ENCODE measurements at regions not wholly inside any gene's neighbourhood (a gene's known extent, or its start where the extent isn't known, plus 50 kb on each side); places are given as distances from the start of the nearest gene placed in this dataset.
"Not testable (repeated sequence)": the region's sequence is repeated elsewhere in the genome, so short reads cannot be mapped to it uniquely, and the experiment has no call there.

DNA sequence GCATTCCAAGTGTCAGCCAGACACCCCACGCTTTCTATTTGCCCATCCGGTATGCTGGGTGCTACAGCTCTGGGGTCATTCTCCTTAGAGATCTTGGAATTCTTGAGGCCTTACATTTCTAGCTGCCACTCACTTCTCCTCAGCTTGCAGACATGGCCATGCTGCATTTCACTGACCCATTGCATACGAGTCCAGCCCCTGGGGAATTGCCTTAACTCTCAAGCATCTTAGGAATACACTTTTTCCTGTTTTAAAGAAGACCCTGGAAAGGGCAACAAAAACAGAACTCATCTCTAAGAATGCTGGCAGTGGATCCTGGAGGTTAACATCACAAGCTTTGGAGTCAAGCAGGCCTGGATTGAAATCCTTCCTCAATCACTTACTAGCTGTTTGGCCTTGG, 122.0 kb upstream of the LNX1 start:
- no peak for DNase-seq

DNA sequence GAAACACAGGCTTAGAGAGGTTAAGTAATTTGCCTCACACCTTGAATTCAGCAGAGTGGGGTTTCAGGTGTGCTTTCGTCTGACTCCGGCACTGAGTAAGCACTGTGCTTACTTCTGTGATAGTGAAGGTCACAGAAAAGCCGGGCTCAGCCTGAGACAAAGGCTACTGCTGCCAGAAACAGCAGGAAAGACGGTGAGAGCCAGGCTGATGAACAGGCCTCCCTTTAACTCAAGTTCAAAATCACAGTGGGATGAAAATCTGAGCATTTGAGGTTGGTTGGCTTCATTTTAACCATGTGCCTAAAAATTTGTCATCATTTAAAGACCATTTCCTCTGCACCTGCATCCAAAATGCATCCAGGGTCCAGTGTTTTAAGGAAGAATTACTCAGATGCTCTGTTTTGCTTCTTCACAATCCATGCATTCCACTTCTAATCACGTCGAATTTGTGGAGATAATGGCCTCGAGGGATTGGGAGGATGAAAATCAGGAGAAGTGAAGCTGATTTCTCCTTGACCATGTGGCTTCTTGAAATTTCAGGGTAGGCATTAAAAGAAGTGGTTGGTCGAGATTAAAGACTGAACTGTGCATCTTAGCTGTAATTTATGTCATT, 121.2 kb upstream of the LNX1 start:
- DNase-seq = no peak

DNA sequence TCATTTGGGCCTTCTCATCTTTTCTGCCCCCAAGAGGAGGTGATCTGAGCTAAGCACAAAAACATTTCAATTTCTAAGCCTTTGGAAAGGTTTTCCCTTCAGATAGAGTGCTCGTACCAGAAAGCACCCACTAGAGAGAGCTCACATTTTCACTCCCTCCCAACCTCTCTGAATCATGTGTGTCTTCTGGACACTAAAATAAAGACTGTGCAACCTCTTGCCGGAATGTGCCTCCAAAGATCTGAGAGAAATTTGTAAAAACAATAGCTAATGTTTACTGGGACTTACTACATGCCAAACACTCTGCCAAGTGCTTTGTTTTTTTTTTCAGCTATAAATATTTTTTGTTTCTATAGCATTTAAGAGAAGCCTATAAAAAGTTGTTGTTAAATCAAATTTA, 120.6 kb upstream of the LNX1 start:
- no peak for DNase-seq

DNA sequence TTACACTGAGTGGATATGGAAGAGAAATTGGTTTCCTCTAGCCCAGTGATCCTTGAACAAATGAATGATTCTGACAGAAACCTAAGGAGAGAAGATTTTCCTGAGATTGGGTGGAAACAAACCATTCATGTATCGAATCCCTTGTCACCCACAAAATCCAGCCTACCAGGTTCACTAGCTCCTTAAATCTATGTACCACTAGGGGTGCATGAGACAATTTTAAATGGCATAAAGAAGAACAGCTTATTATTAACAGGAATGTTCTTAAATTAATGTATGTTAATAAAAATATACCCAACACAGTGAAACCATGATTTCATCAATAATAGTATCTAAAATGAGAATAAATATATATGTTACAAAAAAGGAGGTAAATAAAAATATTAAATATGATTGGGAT, 118.4 kb upstream of the LNX1 start:
- no peak for DNase-seq

DNA sequence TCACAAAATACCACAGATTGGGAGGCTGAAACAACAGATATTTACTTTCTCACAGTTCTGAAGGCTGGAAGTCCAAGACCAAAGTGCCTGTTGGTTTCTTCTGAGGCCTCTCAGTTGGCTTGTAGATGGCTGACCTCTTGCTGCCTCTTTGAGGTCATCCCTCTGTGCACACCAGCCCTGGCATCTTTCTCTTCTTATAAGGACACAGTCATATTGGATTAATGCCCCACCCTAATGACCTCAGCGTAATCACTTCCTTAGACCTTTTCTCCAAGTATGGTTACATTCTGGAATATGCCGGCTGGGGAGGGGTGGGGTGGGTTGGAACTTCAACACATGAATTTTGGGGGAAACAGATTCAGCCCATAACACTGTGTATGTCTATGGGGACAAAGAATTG, 116.2 kb upstream of the LNX1 start:
- no peak for DNase-seq

DNA sequence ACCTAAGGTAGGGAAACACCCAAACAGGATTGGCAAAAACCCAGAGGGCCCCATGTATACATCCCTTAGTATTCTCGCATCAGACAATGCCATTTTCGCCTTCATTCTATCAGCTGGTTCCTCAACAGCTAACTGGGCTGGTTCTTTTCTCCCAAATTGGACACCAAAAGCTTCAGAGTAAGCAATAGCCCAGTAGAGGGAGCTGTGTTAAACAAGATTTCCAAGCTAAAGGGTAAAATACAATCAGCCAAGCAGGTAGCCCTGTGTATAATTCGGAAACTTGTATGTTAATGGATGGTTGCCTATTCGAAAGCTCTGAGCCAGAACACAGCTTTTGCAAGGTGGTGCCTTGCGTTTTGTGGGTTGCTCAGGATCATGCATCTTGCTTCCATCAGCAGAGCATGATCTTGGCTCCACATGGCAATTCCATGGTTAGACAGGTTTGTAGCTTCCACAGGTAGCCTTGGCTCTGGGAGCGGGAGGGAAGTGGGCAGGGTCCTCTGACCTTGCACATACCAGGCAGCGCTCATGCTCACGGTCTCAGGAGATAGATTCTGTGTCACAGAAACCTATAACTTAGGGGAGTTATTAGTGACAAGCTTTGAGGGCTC, 115.2 kb upstream of the LNX1 start:
- DNase-seq = peak; percentile 56

DNA sequence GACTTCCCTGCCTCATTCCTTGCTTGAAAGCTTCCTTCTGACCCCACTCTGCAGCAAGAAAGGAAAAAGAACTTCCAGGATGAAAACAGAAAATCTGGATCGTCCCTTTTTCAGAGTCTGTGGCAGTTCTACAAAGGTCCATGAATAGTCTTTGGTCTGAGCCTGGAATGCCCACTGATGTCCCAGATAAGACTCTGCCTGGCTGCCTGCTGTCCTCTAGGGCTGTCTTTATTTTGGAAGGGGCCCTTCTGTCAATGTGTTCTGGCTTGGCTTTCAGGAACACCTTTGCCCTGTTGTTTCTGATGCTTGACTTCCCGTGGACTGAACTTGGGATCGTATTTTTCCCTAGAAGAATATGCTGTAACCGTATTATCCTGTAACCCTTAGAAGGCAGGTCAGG, 114.7 kb upstream of the LNX1 start:
- no peak for DNase-seq

DNA sequence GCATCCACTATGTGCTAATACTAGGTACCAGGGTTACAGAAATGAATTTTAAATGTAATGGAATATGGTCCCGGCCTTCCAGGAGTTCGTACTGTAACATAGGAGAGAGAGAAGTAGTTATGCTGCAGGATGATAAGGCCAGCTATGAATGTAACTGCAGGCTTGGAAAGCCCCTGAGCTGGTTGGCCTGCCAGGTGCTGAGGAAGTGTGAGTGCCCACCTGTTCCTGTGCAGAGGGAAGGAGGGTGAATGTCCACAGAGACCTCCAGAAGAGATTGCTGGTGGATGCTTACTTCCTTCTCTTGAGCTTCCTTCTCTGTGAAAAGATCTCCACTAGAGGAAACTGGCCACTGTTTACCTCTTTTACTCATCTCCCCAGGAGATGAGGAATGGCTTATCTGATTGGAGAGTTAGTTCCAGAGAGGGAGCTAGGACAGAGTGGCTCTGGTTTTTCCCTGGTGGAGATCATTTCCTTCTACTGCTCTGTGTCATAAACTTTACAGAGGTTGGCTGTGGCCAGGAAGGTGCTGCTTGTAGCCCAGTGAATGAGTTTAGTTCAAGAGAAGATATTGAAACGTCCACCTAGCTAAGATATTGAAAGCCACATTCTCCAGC, 114.0 kb upstream of the LNX1 start:
- DNase-seq = no peak

DNA sequence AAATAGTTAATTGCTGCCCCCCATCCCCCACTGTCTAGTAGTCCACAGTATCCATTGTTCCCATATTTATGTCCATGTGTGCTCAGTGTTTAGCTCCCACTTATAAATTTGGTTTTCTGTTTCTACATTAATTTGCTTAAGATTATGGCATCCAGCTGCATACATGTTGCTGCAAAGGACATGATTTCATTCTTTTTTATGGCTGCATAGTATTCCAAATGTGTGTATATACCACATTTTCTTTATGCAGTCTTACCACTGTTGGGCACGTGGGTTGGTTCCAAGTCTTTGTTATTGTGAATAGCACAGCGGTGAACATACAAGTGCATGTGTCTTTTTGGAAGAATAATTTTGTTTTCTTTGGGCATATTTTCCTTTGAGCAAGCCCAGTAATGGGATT, 113.0 kb upstream of the LNX1 start:
- no peak for DNase-seq

DNA sequence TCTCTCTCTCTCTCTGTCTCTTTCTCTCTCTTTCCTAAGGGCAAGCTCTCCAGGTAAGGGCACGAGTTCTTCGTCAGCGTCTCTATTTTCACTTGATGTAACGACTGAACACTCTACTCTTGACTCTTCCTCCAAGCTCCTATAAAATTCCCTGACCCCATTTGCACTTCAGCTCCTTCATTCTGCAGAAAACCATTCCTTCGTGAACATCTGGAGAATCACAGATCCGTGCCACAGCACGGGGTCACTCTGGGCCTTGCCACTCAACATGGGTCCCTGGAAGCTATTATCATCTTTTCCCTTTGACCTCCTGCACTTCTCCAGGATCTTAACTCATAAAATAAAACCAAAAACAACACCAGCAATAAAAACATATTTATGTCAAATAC, 112.0 kb upstream of the LNX1 start:
- no peak for DNase-seq

DNA sequence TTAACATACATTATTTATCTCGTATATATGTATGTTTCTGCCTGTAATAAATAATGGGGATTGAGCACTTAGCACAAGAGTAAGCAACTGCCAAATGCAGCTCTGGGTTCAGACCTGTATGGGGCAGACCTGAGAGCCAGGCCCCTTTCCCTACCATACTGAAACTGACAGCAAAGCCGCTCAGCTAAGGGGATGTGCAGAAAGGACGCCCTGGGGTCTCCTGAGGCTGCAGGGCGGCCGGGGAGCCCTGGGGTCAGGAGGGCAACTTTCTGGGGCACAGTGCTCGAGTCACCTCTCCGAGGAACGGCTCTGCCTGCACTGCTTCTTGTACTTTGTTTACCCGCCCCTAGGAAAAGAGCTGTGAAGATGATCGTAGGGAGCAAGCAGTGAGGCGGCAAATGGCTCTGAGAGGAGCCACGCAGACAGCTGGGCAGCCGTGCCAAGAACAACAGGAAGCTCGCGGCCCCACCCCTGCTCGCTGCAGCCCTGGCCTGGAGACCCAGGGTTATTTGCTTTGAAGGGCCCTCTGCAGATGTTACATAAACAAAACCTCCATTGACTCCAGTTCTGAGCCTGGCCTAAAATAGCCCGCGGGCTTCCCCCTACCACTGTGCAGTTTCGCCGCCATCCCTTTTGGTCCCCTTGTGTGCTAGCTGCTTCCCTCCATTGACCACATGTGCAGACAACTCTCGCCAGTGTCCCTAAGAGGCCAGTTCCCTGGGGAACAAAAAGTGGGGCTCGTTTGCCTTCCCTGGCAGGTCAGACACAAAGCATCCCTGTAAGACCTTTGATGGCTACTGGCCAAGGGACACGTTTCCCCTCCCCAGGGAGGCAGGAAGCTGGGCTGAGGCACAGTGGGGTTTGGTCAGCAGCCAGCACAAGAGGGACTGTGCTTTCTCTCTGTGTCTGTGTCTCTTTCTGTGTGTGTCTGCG, 111.3 kb upstream of the LNX1 start:
- peak; percentile 82 for DNase-seq

DNA sequence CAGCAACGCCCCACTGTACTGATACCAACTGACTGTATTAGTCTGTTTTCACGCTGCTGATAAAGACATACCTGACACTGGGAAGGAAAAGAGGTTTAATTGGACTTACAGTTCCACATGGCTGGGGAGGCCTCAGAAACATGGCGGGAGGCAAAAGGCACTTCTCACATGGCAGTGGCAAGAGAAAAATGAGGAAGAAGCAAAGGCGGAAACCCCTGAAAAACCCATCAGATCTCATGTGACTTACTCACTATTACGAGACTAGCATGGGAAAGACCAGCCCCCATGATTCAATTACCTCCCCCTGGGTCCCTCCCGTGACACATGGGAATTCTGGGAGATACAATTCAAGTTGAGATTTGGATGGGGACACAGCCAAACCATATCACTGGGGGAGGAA, 110.0 kb upstream of the LNX1 start:
- DNase-seq = not testable (repeated sequence)

DNA sequence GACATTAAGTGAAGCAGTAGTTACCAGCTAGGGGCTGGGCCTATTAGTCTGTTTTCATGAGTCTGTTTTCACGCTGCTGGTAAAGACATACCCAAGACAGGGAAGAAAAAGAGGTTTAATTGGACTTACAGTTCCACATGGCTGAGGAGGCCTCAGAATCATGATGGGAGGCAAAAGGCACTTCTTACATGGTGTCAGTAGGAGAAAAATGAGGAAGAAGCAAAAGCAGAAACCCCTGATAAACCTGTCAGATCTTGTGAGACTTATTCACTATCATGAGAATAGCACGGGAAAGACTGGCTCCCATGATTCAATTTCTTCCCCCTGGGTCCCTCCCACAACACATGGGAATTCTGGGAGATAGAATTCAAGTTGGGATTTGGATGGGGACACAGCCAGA, 108.0 kb upstream of the LNX1 start:
- DNase-seq = not testable (repeated sequence)

DNA sequence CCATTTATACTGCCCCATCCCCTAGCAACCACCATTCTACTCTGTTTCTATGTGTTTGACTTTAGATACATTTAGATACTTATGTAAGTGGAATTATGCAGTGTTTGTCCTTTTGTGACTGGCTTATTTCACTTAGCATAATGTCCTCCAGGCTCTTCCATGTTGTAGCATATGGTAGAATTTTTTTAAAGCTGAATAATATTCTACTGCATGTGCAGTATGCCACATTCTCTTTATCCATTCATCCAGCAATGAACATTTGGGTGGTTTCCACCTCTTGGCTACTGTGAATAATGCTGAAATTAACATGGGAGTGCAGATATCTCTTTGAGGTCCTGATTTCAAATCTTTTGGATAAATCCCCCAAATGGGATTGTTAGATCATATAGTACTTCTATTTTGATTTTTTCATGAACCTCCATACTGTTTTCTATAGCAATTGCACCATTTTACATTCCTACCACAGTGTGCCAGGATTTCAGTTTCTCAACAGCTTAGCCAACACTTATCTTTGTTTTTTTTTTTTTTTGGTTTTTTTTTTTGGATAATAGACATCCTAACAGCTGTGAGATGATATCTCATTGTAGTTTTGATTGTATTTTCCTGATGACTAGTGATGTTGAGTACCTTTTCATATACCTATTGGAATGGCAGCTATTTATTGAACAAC, 105.9 kb upstream of the LNX1 start:
- DNase-seq = no peak

DNA sequence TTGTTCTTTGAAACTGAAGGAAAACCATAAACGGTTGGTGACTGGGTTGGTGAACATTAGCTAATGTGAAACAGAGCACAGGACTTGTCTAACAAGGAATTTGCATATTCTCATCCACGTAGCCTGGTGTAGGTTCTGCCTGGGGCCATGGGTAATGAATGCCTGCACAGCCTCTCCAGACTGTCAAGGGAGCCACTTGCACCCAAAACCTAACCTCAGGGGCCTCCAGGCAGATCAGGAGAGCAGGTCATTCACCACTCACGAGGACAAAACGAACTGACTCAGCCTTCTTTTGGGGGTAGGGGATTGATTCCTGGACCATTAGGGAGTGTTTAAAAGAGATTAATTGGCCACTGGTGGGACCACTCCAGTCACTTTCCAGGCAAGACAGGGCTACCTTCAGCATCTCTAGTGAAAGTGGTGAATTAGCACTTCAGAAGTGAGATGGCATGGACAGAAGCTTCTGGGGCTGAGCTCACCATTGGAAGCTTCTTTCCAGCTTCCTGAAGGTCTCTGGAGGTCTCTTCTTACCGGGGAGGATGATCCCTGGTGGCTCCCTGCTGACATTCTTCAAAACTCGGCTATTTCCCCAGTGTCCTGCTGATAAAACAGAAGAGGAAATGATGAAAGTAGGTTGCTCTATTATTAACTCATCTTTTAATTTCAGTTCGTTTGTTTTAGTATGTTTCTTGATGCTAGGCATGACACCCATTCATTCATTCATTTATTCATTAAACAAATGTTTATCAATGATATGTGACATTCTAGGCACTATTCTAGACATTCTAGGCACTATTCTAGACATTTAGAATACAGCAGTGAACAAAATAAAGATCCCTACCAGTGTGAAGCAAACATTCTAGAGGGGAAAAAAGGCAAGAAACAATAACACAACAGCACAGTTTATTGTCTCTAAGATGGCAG, 104.5 kb upstream of the LNX1 start:
- no peak for DNase-seq

DNA sequence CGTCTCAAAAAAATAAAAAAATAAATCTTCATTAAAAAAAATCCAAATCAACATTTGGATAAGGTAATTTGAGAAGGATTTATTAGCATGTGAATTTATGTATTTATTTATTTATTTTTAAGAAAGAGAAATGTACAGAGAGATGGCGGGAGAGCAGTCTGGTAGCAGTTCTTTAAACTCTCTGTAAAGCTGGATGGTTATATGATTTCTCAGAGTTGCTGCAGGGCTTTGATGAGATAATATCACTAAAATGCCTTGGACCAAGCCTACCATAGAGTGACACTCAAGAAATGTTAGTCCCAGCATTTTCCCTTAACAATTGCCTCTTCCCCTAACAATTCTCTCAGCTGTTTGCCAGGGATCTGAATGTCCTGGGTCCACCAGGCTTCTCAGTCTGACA, 103.4 kb upstream of the LNX1 start:
- DNase-seq = no peak

DNA sequence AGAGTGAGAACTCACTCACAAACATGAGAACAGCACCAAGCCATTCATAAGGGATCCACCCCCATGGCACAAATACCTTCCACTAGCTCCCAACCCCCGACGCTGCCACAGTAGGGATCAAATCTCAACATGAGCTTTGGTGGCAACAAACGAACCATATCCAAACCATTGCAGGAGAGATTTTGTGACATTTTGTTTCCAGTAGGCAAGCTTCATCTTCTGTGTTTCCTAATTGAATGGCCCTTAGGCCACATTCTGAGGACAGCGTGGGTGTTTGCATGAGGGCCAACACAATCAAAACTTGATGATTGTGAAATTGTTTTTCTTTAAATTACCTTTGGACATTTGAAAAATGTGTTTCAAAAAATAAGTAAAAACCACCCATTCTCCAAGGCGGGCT, 102.6 kb upstream of the LNX1 start:
- DNase-seq = no peak

DNA sequence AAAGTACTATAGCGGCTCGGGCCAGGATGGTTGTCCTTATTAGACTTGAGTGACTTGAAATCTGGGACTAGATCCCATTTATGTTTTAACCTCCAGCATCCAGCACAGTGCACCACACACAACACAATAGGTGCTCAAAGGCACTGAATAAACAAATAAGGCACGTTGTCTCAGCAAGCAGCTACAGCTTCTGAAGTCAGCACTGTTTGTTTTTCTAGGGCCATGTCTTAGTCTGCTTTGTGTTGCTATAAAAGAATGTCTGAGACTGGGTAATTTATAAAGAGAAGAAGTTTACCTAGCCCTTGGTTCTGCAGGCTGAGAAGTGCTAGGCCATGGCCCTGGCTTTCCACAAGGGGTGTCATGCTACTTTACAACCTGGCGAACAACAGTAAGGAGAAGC, 102.1 kb upstream of the LNX1 start:
- DNase-seq = no peak

DNA sequence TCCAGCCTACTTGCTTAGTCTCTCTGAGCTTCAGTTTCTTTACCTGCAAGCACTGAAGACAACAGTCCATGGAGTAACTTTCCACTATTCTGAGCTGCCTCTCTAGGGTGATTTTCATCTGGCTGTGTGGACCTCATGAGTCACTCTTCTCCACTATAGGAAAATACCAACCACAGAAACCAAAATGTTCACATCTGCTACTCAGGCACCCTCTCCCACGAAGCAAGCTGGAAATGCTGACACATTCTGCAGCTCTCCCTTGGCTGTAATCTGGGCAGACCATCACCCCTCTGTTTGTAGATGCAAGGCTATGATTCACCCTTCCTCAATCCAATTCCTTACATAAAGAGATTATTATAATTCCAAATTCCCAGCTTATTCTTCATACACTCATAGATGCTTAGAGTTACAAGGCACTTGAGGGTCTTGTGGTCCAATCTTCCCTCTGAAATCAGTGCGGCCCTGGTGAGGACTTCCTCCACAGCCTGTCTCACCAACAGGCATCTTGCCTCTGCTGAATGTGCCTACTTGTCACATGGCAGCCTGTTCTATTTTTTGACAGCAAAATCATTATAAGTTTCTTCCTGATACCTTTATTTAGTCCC, 97.0 kb upstream of the LNX1 start:
- DNase-seq = peak; percentile 98

DNA sequence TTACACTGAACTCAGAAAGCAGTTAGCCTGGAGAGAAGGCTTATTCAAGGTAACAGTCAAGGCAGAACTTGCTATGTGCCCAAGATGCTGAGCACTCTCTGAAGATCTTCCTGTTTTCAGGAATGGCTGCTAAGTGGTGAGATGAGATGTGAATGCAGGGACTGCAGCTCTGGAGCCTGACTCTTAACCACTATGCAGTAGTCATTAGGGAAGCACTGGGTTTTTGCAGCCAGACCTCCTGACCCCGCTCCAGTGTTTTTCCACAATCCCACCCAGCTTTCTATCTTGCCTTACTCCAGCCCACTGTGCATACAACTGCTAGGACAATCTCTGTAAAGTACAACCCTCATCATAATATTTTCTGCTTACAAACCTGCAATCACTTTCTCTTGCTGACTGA, 95.2 kb upstream of the LNX1 start:
- DNase-seq = peak; percentile 14

Data from EL (cell line).